Tibial nerve (tissue), 4 donors: ENCODE measurements at regions not wholly inside any gene's neighbourhood (a gene's known extent, or its start where the extent isn't known, plus 50 kb on each side); places are given as distances from the start of the nearest gene placed in this dataset.

ENCODE experiments used
- EP300 ChIP-seq, 2 donors: sonication (generic); formaldehyde crosslinking; IDR thresholded peaks; one replicate each; pipeline ENCODE4 v1.6.1; 2017; ENCODE audit warnings: antibody characterized with exemption in 2 of 2, mild to moderate bottlenecking in 1 of 2
- POLR2A ChIP-seq, 2 donors: fragments of 450-650 bp; IDR thresholded peaks; one replicate each; pipeline ENCODE4 v1.6.1; 2017; ENCODE audit warnings: antibody characterized with exemption in 2 of 2, mild to moderate bottlenecking in 2 of 2, moderate library complexity in 2 of 2
- TF ChIP-seq, protein P1 (sequence below), 5 experiments: fragments of 200-600 bp in 3 of 5; fragments of 450-650 bp in 2 of 5; sonication (generic) in 3 of 5; IDR thresholded peaks; one replicate each; pipeline ENCODE4 v1.5.1; 2016 to 2019; ENCODE audit warnings: antibody characterized with exemption in 5 of 5, mild to moderate bottlenecking in 3 of 5, moderate library complexity in 2 of 5

DNA sequence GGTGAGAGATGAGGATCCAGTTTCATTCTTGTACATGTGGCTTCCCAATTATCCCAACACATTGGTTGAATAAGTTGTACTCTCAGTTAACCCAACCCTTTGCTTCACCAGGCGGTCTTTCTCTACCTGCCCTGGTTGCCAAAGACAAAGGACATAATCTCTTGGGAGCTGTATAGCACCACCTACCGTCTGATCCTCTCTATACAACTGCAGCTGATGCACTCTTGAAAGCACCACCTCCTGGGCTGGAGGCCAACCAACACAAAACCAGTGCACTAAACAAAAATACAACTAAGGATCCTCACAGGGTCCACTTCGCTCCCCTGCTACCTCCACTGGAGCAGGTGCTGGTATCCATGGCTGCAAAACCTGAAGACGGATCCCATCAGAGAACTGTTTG, 473.6 kb upstream of the NRXN1 start:
- TF ChIP-seq, protein P1, sequence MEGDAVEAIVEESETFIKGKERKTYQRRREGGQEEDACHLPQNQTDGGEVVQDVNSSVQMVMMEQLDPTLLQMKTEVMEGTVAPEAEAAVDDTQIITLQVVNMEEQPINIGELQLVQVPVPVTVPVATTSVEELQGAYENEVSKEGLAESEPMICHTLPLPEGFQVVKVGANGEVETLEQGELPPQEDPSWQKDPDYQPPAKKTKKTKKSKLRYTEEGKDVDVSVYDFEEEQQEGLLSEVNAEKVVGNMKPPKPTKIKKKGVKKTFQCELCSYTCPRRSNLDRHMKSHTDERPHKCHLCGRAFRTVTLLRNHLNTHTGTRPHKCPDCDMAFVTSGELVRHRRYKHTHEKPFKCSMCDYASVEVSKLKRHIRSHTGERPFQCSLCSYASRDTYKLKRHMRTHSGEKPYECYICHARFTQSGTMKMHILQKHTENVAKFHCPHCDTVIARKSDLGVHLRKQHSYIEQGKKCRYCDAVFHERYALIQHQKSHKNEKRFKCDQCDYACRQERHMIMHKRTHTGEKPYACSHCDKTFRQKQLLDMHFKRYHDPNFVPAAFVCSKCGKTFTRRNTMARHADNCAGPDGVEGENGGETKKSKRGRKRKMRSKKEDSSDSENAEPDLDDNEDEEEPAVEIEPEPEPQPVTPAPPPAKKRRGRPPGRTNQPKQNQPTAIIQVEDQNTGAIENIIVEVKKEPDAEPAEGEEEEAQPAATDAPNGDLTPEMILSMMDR (IDR thresholded peaks at IDR 0.05): no peak
- TF ChIP-seq POLR2A (IDR thresholded peaks at IDR 0.05): no peak
- no peak for TF ChIP-seq EP300 (IDR thresholded peaks at IDR 0.05)
